Mesendoderm (in vitro differentiated cells): ENCODE measurements at regions not wholly inside any gene's neighbourhood (a gene's known extent, or its start where the extent isn't known, plus 50 kb on each side); places are given as distances from the start of the nearest gene placed in this dataset.
"Not testable (repeated sequence)": the region's sequence is repeated elsewhere in the genome, so short reads cannot be mapped to it uniquely, and the experiment has no call there.

ENCODE experiments used
- DNase-seq: peaks from one replicate; pipeline ENCODE4 v3.0.0; 2013
- H2AK5ac ChIP-seq: 2 replicates; pipeline ENCODE4 v1.6.1; 2013; ENCODE audit warnings: low read length, inconsistent platforms
- H2BK120ac ChIP-seq: 2 replicates; pipeline ENCODE4 v1.6.1; 2013; ENCODE audit warnings: low read depth, mild to moderate bottlenecking, low read length, moderate library complexity, mixed read lengths
- H2BK15ac ChIP-seq: replicated peaks from 2 replicates; pipeline ENCODE4 v1.6.1; 2013; ENCODE audit warnings: low read depth, mild to moderate bottlenecking, moderate library complexity
- H2BK5ac ChIP-seq: 2 replicates; pipeline ENCODE4 v1.6.1; 2013; ENCODE audit warnings: low read length, inconsistent platforms
- H3K18ac ChIP-seq: 2 replicates; pipeline ENCODE4 v1.6.1; 2013; ENCODE audit warnings: mild to moderate bottlenecking, low read length, mixed read lengths
- H3K23ac ChIP-seq: one replicate; pipeline ENCODE4 v1.6.1; 2013; ENCODE audit warnings: low read length
- H3K27ac ChIP-seq: 2 replicates; pipeline ENCODE4 v1.5.1; 2013; ENCODE audit warnings: low read depth, mild to moderate bottlenecking, inconsistent platforms, low read length, moderate library complexity
- H3K27me3 ChIP-seq: 2 replicates; pipeline ENCODE4 v1.6.1; 2013; ENCODE audit warnings: low read length, control low read depth, mild to moderate bottlenecking, inconsistent platforms; ENCODE audit not compliant: insufficient read depth, poor library complexity
- H3K36me3 ChIP-seq: 2 replicates; pipeline ENCODE4 v1.6.1; 2013; ENCODE audit warnings: low read length, inconsistent platforms; ENCODE audit not compliant: control insufficient read depth, insufficient read depth
- H3K4ac ChIP-seq: one replicate; pipeline ENCODE4 v1.6.1; 2013; ENCODE audit warnings: low read depth, mild to moderate bottlenecking, low read length, moderate library complexity
- H3K4me1 ChIP-seq: 2 replicates; pipeline ENCODE4 v1.6.1; 2013; ENCODE audit warnings: low read depth, low read length, inconsistent platforms; ENCODE audit not compliant: control insufficient read depth
- H3K4me2 ChIP-seq: 2 replicates; pipeline ENCODE4 v1.6.1; 2013; ENCODE audit warnings: low read length
- H3K4me3 ChIP-seq: 2 replicates; pipeline ENCODE4 v1.5.1; 2013; ENCODE audit warnings: mild to moderate bottlenecking, low read length
- H3K56ac ChIP-seq: one replicate; pipeline ENCODE4 v1.6.1; 2013; ENCODE audit warnings: low read length
- H3K79me1 ChIP-seq: 2 replicates; pipeline ENCODE4 v1.6.1; 2013; ENCODE audit warnings: low read length, inconsistent platforms
- H3K79me2 ChIP-seq: 2 replicates; pipeline ENCODE4 v1.6.1; 2013; ENCODE audit warnings: mild to moderate bottlenecking, low read length; ENCODE audit not compliant: control insufficient read depth, insufficient read depth
- H3K9ac ChIP-seq: 2 replicates; pipeline ENCODE4 v1.6.1; 2013; ENCODE audit warnings: low read length, inconsistent platforms
- H4K5ac ChIP-seq: one replicate; pipeline ENCODE4 v1.6.1; 2013; ENCODE audit warnings: low read length
- H4K8ac ChIP-seq: one replicate; pipeline ENCODE4 v1.6.1; 2013; ENCODE audit warnings: low read depth, mild to moderate bottlenecking, control low read depth, low read length, moderate library complexity
- WGBS: extraction: QIAGEN DNeasy Blood & Tissue Kit; methylation state at CpG from one replicate; pipeline ENCODE4 v1.1.7; 2013; ENCODE audit warnings: low lambda C conversion rate, missing lambda C conversion rate; ENCODE audit not compliant: insufficient coverage; ENCODE audit errors: extremely low coverage; 5-methylcytosine and 5-hydroxymethylcytosine counted together

DNA sequence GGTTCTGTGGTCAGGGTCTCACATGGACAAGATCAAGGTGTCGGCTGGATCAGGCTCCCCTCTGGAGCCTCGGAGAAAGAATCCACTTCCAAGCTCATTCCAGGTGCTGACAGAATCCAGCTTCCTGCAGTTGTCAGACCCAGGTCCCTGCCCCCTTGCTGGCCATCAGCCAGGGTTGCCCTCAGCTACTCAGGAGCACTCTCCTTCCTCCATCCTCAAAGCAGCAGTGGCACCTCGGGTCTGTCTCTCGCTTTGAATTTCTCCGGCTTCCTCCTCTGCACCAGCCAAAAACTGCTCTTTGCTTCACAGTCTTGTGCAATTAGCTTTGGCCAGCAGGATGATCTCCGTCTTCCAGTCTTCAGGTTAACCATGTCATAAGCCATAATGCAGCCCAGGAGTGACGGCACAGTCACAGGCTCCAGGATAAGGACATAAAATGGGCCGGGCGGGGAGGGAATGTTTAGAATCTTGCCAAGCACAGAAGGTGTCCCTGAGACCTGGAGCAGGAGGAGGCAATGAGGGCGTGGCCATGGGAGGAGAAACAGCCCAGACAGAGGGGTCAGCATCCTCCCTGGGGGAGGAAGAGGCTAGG, 79.4 kb upstream of the SLC25A33 start:
- Histone ChIP-seq H3K23ac (no peak overlapping the region), H2BK5ac (no peak overlapping the region), H3K79me2 (no peaks in the 10 kb centered on the region), H3K4me3 (no peak overlapping the region), H3K27ac (no peak overlapping the region), H3K4ac (no peak overlapping the region), H3K27me3 (no peaks in the 10 kb centered on the region), H3K9ac (no peak overlapping the region), H4K5ac (no peak overlapping the region), H2BK120ac (no peak overlapping the region), H4K8ac (no peak overlapping the region), H2BK15ac (no peak overlapping the region), H3K4me1 (no peaks in the 10 kb centered on the region), H3K4me2 (no peak overlapping the region), H3K56ac (no peak overlapping the region), H3K18ac (no peak overlapping the region), H2AK5ac (no peak overlapping the region), H3K79me1 (no peaks in the 10 kb centered on the region), H3K36me3 (no peaks in the 10 kb centered on the region)
- no peak for DNase-seq
- WGBS, result no CpG with 5 or more reads among the region's 10 CpGs

GRCh38 chr1:9465640-9466039, 73.6 kb upstream of the SLC25A33 start:
- Histone ChIP-seq H3K36me3 (no peaks in the 10 kb centered on the region), H2BK5ac (no peak overlapping the region), H3K79me1 (no peaks in the 10 kb centered on the region), H3K18ac (no peak overlapping the region), H2BK15ac (no peak overlapping the region), H3K9ac (no peak overlapping the region), H3K4me3 (no peak overlapping the region), H3K23ac (no peak overlapping the region), H4K8ac (no peak overlapping the region), H2AK5ac (no peak overlapping the region), H3K4ac (no peak overlapping the region), H3K56ac (no peak overlapping the region), H3K4me2 (no peak overlapping the region), H3K4me1 (no peaks in the 10 kb centered on the region), H3K27ac (no peak overlapping the region), H4K5ac (no peak overlapping the region), H3K79me2 (no peaks in the 10 kb centered on the region), H2BK120ac (no peak overlapping the region), H3K27me3 (no peaks in the 10 kb centered on the region)
- no CpG with 5 or more reads among the region's 9 CpGs for WGBS
- no peak for DNase-seq

GRCh38 chr1:9466780-9467758, 72.2 kb upstream of the SLC25A33 start:
- H3K27ac ChIP-seq, result no peak overlapping the region
- no peak overlapping the region for H3K18ac ChIP-seq
- no peaks in the 10 kb centered on the region for H3K4me1 ChIP-seq
- no peaks in the 10 kb centered on the region for H3K36me3 ChIP-seq
- H2AK5ac ChIP-seq, result no peak overlapping the region
- H3K79me2 ChIP-seq, result no peaks in the 10 kb centered on the region
- H3K23ac ChIP-seq, result no peak overlapping the region
- H3K79me1 ChIP-seq, result no peaks in the 10 kb centered on the region
- no peak for DNase-seq
- H4K5ac ChIP-seq, result no peak overlapping the region
- no peak overlapping the region for H3K4me3 ChIP-seq
- no peak overlapping the region for H4K8ac ChIP-seq
- no peak overlapping the region for H2BK120ac ChIP-seq
- H3K4me2 ChIP-seq, result no peak overlapping the region
- H3K27me3 ChIP-seq, result no peaks in the 10 kb centered on the region
- H2BK5ac ChIP-seq, result no peak overlapping the region
- H2BK15ac ChIP-seq, result no peak overlapping the region
- WGBS, result no CpG with 5 or more reads among the region's 29 CpGs
- no peak overlapping the region for H3K4ac ChIP-seq
- H3K9ac ChIP-seq, result no peak overlapping the region
- H3K56ac ChIP-seq, result no peak overlapping the region

- H4K8ac ChIP-seq, H3K18ac ChIP-seq, H3K56ac ChIP-seq, H2BK120ac ChIP-seq, H3K36me3 ChIP-seq, H2BK15ac ChIP-seq, H3K4me2 ChIP-seq, H3K9ac ChIP-seq, H3K79me2 ChIP-seq, H2AK5ac ChIP-seq, H3K23ac ChIP-seq, H4K5ac ChIP-seq, H3K27ac ChIP-seq, H3K79me1 ChIP-seq, H3K4me1 ChIP-seq, H2BK5ac ChIP-seq, H3K4ac ChIP-seq, DNase-seq, H3K4me3 ChIP-seq, H3K27me3 ChIP-seq: not testable (repeated sequence)
- no CpG with 5 or more reads among the region's 3 CpGs for WGBS
Observed at GRCh38 chr1:9469882-9470281, 69.4 kb upstream of the SLC25A33 start.

DNA sequence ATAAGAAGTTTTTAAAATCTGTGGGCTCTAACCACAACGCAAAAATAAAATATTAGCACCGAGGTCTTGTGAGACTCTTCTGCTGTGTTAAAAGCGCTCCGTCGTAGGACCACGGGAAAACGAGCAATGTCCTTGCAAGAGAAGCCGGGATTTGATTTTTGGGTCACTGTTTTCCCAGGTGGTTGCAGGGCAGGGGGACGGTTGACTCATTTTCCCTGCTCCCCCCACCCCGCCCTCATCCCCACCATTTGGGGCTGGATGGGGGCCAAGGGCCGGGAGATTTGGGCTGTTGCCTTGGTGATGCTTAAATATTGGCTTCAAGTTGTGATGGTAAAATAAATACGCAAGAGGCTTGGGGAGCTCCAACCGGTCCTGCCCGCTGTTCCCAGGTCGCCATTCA, 67.6 kb upstream of the SLC25A33 start:
- Histone ChIP-seq H2BK15ac (no peak overlapping the region), H3K79me2 (no peaks in the 10 kb centered on the region), H3K18ac (no peak overlapping the region), H3K4ac (no peak overlapping the region), H3K4me1 (no peaks in the 10 kb centered on the region), H3K79me1 (no peaks in the 10 kb centered on the region), H3K23ac (no peak overlapping the region), H3K27ac (no peak overlapping the region), H3K4me3 (no peak overlapping the region), H2BK120ac (no peak overlapping the region), H3K9ac (no peak overlapping the region), H3K36me3 (no peaks in the 10 kb centered on the region), H3K56ac (no peak overlapping the region), H2AK5ac (no peak overlapping the region), H3K4me2 (no peak overlapping the region), H3K27me3 (no peaks in the 10 kb centered on the region), H4K5ac (no peak overlapping the region), H4K8ac (no peak overlapping the region), H2BK5ac (no peak overlapping the region)
- DNase-seq, result no peak
- no CpG with 5 or more reads among the region's 15 CpGs for WGBS
